Activated CD4-positive, alpha-beta T cell treated with anti-CD3 and anti-CD28 coated beads, Interleukin-2, amount 50 U/mL, for 24 hours (primary cell): ENCODE measurements at regions not wholly inside any gene's neighbourhood (a gene's known extent, or its start where the extent isn't known, plus 50 kb on each side); places are given as distances from the start of the nearest gene placed in this dataset.

Source experiments
- DNase-seq, 2 donors: peaks; one replicate each; pipeline ENCODE4 v3.0.0-alpha.2; 2020; ENCODE audit warnings: low read depth in 1 of 2, low spot score in 1 of 2

GRCh38 chr7:25619963-25620799, 391.9 kb upstream of the NPVF start:
- no peak for DNase-seq

- DNase-seq: no peak
Measured at GRCh38 chr7:25621993-25622392, 393.7 kb upstream of the NPVF start.

GRCh38 chr7:25622695-25623094, 394.4 kb upstream of the NPVF start:
- no peak for DNase-seq

- DNase-seq: no peak
Measured at GRCh38 chr7:25624051-25624450, 395.8 kb upstream of the NPVF start.

- DNase-seq: no peak
Measured at GRCh38 chr7:25624833-25625232, 396.5 kb upstream of the NPVF start.

GRCh38 chr7:25625306-25625992, 397.2 kb upstream of the NPVF start:
- no peak for DNase-seq

- no peak for DNase-seq
Measured at GRCh38 chr7:25626451-25627131, 398.3 kb upstream of the NPVF start.

GRCh38 chr7:25628446-25628845, 400.2 kb upstream of the NPVF start:
- no peak for DNase-seq

GRCh38 chr7:25632616-25633015, 404.3 kb upstream of the NPVF start:
- no peak for DNase-seq

- DNase-seq: no peak
Measured at GRCh38 chr7:25633426-25634036, 405.2 kb upstream of the NPVF start.

GRCh38 chr7:25636168-25636567, 407.9 kb upstream of the NPVF start:
- DNase-seq: no peak

GRCh38 chr7:25636871-25637283, 408.6 kb upstream of the NPVF start:
- DNase-seq: no peak

GRCh38 chr7:25638068-25638467, 409.8 kb upstream of the NPVF start:
- DNase-seq: no peak

- DNase-seq: no peak
Measured at GRCh38 chr7:25638590-25639244, 410.4 kb upstream of the NPVF start.

- no peak for DNase-seq
Measured at GRCh38 chr7:25642849-25643248, 414.6 kb upstream of the NPVF start.

- DNase-seq: no peak
Measured at GRCh38 chr7:25643286-25643685, 415.0 kb upstream of the NPVF start.

GRCh38 chr7:25643770-25644394, 415.6 kb upstream of the NPVF start:
- no peak for DNase-seq

- no peak for DNase-seq
Measured at GRCh38 chr7:25646726-25647413, 418.6 kb upstream of the NPVF start.

- DNase-seq: no peak
Measured at GRCh38 chr7:25647872-25648271, 419.6 kb upstream of the NPVF start.

GRCh38 chr7:25652366-25652765, 424.1 kb upstream of the NPVF start:
- DNase-seq: no peak
